Esophagus muscularis mucosa (tissue), 4 donors: ENCODE measurements at regions not wholly inside any gene's neighbourhood (a gene's known extent, or its start where the extent isn't known, plus 50 kb on each side); places are given as distances from the start of the nearest gene placed in this dataset.

ENCODE experiments used
- EP300 ChIP-seq: sonication (generic); formaldehyde crosslinking; IDR thresholded peaks from one replicate; pipeline ENCODE4 v1.6.1; 2017; ENCODE audit warnings: antibody characterized with exemption
- POLR2A ChIP-seq: fragments of 450-650 bp; IDR thresholded peaks from one replicate; pipeline ENCODE4 v1.6.1; 2017; ENCODE audit warnings: antibody characterized with exemption, moderate library complexity, mild to moderate bottlenecking, low read depth
- POLR2AphosphoS5 ChIP-seq, 2 donors: sonication (generic); formaldehyde crosslinking; IDR thresholded peaks; one replicate each; pipeline ENCODE4 v1.6.1; 2017; ENCODE audit warnings: antibody characterized with exemption in 2 of 2
- TF ChIP-seq, protein P1 (sequence below), 3 experiments: fragments of 200-600 bp in 2 of 3; fragments of 450-650 bp in 1 of 3; sonication (generic) in 2 of 3; IDR thresholded peaks; one replicate each; pipeline ENCODE4 v1.5.1; 2017 to 2019; ENCODE audit warnings: antibody characterized with exemption in 3 of 3, mild to moderate bottlenecking in 2 of 3, moderate library complexity in 1 of 3

DNA sequence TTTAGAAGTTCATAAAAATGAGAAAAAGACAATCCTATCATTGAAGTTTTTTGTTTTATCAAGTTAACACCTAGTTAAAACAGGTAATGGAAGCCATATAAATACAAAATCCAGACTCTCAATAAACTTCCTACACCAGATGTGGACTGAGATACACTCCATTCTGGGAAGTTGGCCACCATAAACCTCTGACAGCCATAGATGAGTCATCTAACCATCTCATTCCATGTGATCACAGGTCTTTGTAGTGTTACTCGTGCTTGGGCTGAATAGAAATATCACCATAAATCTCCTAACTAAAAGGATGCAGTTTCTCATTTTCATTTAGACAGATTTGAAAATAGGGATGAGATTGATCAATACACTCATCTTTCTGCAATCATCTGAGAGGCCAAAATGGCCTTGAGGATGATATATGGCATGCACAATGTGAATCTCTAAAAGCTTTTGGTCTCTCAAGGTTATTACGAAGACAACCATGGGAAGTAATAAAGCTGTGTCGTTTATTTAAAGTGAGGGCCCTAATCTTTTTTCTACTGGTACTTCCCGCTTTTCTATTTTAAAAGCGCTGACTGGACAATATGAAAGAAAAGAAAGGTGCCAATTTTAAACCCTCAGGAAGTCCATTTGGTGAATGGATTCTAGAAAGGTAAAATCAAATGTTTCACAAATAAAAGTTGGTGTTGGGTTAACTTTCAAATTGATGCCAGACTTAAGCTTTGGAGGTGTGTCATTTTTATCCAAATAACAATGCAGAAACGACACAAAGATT is 155.5 kb downstream of the POLR2M start:
- no peak for TF ChIP-seq POLR2AphosphoS5 (IDR thresholded peaks at IDR 0.05)
- TF ChIP-seq, protein P1, sequence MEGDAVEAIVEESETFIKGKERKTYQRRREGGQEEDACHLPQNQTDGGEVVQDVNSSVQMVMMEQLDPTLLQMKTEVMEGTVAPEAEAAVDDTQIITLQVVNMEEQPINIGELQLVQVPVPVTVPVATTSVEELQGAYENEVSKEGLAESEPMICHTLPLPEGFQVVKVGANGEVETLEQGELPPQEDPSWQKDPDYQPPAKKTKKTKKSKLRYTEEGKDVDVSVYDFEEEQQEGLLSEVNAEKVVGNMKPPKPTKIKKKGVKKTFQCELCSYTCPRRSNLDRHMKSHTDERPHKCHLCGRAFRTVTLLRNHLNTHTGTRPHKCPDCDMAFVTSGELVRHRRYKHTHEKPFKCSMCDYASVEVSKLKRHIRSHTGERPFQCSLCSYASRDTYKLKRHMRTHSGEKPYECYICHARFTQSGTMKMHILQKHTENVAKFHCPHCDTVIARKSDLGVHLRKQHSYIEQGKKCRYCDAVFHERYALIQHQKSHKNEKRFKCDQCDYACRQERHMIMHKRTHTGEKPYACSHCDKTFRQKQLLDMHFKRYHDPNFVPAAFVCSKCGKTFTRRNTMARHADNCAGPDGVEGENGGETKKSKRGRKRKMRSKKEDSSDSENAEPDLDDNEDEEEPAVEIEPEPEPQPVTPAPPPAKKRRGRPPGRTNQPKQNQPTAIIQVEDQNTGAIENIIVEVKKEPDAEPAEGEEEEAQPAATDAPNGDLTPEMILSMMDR (IDR thresholded peaks at IDR 0.05) = no peak
- no peak for TF ChIP-seq EP300
- TF ChIP-seq POLR2A = no peak
